ENCODE measurements at regions not wholly inside any gene's neighbourhood (a gene's known extent, or its start where the extent isn't known, plus 50 kb on each side); places are given as distances from the start of the nearest gene placed in this dataset.
"Not testable (repeated sequence)": the region's sequence is repeated elsewhere in the genome, so short reads cannot be mapped to it uniquely, and the experiment has no call there.

DNA sequence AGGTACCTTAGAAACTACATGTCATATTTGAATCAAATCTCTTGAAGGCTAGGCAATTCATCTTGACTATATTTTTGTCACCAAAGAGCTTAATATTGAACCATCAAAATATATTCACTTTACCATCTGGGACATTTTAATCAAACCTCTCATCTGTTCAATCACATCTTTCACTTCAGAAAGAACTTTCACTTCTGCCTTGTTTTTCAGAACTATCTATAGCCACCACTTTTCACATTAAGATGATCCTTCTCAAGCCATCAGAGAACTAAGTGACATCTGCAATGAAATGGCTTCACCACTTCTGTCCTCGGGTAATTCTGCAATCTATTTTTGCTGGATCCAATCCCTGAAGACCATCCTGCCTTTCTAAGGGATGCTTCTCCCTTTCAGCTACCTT, 57.8 kb downstream of the OR2B2 start:
- DNase-seq = no peak

DNA sequence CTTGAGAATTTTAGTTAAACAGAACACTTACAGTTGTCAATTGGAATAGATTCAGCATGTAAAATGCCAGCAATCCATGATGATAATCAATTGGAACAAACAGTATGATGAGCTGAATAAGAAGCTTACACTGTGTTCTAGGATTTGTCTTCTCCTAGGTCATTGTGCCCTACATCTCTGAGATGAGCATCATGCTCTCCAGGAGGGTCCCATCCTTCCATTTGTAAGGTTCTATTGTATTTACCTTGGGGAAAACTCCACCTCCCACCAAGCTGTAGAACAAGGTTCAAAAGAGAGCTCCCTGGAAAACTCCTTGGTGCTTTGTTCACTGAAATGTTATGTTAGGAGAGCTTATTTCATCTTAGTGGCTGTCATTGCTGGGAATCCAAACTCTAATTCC, 60.8 kb downstream of the OR2B2 start:
- DNase-seq = no peak

DNA sequence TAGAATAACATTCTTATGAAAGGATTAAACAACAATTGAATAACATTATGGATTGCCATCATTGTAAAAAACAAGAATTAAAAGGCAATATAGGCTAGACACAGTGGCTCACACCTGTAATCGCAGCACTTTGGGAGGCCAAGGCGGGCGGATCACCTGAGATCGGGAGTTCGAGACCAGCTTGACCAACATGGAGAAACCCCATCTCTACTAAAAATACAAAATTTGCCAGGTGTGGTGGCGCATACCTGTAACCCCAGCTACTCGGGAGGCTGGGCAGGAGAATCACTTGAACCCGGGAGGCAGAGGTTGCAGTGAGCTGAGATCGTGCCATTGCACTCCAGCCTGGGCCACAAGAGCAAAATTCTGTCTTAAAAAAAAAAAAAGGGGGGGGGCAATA, 63.2 kb downstream of the OR2B2 start:
- DNase-seq = not testable (repeated sequence)

DNA sequence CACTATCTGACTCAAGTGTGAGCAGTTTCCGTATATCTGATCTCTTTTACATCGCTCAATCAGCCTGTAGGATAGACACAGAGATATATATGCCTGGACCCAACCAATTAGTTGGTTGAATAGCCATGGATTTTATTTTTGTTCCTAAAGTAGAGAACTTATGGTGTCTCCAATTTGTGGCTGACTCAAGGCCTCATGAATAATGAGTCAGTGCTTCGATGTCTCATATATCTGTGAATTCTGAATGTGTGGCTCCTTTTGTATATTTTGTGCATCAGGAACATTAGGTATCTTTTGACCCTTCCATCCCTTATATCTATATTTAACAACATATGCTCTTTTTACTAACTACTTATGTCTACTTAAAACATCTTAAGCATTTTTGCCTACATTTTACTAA, 64.5 kb downstream of the OR2B2 start:
- no peak for DNase-seq

DNA sequence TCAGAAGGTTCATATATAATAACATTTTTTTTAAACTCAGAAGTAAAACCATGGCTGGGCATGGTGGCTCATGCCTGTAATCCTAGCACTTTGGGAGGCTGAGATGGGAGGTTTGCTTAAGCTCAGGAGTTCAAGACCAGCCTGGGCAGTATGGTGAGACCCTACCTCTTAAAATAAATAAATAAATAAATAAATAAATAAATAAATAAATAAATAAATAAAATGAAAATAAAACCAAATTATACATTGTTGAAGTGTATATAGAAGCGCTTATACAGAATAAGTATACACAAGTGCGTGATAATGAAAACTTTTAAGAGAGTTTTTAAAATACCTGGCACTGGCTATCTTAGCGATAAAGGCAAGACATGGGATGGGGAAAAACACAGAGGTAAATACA, 71.6 kb downstream of the OR2B2 start:
- DNase-seq = no peak

DNA sequence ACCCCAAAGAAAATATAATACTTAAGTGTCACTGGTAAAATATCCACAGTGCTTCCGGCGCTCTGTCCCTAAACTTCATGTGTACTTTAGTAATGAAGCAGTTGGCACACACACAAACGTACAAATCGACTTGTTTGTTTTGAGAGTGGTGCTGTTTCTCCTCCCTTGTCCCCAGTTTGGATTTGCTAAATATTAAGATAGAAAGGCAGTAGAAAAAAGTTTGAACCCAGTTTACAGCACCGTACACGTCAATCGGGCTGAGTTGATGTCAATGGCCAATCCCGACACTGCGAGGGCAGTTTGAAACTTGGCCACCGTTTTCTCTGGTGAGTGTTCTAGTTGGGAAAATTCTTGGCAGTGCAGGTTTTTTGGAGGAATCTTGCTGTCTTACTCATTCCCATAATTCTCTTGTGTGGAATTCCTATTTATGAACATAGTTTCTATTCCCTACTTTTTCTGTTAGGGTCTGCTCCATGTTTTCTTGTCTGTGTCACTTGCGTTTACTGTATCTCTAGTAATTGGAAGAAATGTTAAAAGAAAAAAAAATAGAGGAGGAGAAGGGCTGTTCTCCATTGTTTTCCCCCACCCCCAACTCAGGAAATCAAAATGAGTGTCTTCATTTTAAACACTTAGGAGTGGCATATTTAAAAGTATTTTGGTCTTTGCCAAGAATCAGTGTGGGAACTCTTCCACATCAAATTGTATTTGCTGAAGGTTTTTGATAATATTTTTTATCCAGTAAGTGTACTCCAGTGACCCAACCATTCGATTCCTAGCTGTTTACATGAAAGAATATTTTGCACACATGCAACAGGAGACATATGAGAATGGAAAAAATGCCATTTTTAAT, 72.3 kb downstream of the OR2B2 start:
- DNase-seq = peak; percentile 83 to 85

DNA sequence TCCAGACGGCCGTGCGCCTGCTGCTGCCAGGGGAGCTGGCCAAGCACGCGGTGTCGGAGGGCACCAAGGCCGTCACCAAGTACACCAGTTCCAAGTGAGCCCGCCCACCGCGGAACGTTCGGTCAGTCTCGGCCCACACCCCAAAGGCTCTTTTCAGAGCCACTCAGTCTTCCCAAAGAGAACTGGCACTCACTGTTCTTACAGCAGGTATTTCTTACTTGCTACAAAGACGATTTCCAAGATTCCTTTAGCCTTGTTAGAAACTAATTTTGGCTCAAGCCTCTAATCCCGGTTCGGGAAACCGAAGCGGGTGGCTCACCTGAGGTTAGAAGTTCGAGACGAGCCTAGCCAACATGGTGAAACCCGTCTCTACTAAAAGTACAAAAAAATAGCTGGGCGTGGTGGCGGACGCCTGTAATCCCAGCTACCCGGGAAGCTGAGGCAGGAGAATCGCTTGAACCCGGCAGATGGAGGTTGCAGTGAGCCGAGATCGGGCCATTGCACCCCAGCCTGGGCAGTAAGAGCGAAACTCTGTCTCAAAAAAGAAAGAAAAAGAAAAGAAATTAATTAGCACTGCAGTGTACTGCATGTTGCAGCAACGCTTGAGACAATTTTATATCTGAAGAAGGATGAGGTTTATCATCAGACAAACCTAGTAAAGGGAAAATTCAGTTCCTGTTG, 73.1 kb downstream of the OR2B2 start:
- DNase-seq = peak in 1 of 2 experiments; percentile 56

DNA sequence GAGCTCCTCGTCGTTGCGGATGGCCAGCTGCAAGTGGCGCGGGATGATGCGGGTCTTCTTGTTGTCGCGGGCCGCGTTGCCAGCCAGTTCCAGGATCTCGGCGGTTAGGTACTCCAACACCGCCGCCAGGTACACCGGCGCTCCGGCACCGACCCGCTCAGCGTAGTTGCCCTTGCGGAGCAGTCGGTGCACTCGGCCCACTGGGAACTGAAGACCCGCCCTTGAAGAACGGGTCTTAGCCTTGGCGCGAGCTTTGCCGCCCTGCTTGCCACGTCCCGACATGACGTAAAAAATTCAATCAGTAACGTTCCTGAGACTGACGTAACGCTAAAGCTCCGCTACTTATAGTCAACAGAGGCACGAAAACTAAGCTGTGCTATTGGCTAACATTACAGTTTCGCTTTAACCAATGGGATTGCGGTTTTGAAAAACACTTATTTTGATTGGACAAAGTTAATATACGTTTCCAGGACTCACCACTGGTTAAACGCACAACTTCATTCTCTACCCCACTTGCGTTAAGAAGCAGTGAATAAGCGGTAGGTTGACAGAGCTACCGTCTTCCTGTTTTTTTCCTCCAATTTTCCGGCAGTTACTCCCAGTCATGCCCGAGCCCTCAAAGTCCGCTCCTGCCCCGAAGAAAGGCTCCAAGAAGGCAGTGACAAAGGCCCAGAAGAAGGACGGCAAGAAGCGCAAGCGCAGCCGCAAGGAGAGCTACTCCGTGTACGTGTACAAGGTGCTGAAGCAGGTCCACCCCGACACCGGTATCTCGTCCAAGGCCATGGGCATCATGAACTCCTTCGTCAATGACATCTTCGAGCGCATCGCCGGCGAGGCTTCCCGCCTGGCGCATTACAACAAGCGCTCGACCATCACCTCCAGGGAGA, 73.9 kb downstream of the OR2B2 start:
- peak; percentile 98 to 99 for DNase-seq

DNA sequence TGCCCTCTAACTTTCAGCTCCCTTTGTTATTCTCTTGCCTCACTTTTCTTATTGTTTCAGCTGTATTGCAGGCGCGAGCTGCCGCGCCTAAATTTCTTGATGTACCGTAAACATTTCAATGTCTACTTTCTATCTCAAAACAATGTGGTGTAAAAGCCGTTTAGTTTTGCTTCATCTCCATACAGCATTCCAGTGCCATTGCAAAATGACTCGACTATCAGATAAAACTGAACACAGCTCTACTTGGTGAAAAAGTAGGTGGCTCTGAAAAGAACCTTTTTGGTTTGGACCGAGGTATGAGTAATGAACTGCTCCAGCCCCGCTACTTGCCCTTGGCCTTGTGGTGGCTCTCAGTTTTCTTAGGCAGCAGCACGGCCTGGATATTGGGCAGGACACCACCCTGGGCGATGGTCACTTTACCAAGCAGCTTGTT, 74.6 kb downstream of the OR2B2 start:
- no peak for DNase-seq

DNA sequence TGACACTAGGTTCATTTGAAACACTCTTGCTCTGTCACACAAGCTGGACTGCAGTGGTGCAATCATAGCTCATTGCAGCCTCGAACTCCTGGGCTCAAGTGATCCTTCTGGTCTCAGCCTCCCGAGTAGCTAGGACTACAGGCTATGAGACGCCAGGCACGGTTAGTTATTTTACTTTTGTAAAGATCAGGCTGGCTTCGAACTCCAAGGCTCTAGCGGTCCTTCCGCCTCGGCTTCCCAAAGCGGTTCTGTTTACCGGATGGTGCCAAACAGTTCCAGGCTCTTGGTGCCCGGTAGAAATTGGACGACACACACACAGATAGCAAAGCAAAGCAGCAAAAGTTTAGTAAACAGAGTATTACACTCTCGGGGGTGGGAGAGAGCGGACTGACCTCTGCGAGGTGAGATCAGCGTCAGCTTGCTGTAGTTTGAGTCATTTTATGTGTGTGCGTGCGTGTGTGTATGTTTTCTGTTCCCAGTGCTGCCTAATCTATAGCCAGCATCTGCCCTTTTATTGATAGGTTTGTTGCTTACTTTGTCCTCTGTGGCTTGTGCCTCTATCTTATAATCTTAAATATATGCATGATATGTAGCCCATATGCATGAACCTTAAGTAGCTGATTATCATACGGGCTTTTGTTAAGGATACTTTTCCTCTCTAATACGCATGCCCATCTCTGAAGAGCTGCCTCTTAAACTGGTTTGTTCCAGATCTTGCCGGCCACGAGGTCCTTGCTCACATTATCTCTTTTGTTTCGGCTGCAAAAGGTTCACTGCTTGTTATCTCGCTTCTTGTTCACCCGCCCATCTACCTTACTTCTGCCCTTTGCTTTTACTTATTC, 75.2 kb downstream of the OR2B2 start:
- DNase-seq = peak; percentile 60 to 74

DNA sequence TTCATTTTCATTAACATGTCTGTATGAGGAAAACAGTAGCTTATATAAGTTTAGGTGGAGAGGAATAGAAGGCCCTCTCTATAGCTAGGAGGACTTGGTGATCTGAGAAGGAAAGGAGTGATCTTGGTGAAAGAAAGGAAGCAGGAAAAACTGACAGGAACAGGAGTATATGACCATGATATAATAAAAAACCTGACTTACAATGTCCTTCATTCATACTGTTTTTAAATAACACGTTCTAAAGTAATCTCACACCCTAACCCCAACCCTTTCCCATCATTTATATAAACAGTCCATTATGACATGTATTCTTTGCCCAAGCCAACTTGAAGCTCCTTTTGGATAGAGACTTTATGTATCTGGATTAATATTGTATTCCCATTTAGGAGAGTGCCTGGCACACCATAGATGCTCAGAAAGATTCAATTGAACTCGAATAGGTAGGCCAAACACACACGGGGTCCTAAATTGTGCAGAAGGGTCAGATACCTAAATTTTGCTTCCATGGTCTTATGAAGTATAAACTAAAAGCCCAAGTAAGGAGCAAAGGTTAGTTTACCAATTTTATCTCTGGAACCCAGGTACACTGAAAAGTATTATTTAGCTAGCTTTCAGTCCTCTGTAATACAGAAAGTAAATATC, 75.9 kb downstream of the OR2B2 start:
- DNase-seq = peak in 1 of 2 experiments; percentile 35

DNA sequence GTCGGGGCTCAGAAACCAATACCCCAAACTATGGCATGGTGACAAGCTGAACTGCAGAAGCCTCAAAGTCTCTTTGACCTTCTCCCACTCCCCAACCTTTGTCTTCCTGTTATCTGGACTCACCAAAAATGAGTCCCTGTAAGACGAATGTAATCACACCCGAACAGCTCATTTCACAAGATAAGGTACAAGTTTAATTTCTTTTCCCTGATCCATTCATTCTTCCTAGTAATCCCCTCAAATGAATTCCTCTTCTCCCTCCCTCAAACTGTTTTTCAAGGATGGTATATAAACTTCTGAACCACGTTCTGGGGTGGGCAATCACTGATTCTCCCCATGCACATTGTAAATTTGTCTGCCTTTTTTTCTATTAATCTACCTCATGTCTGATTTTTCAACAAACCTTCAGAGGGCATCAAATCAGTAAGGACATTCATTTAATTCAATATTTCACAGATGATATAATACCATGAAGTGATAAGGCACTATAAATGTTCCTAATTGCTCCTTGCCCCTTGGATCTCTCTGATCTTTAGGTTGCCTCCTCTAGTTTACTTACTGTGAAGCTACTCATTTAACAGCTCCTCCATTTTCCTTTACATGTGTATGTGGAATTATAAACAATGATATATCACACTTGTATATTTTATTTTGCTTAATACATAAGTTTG, 77.2 kb downstream of the OR2B2 start:
- no peak for DNase-seq

DNA sequence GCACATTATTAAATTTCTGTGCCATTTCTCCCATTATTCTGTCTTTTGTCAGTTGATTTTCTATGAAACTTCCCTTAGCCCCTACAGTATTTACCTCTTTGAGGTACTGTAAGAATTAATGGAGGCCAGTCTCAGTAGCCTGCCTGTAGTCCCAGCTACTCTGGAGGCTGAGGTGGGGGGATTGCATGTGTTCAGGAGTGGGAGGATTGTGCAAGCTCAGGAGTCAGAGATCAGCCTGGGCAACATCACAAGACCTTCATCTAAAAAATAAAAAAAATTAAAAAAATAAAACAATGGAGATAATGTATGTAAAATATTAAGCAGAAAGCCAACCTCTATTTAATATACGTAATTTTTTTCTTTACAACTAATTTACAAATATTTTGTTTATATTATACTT, 77.8 kb downstream of the OR2B2 start:
- no peak for DNase-seq

DNA sequence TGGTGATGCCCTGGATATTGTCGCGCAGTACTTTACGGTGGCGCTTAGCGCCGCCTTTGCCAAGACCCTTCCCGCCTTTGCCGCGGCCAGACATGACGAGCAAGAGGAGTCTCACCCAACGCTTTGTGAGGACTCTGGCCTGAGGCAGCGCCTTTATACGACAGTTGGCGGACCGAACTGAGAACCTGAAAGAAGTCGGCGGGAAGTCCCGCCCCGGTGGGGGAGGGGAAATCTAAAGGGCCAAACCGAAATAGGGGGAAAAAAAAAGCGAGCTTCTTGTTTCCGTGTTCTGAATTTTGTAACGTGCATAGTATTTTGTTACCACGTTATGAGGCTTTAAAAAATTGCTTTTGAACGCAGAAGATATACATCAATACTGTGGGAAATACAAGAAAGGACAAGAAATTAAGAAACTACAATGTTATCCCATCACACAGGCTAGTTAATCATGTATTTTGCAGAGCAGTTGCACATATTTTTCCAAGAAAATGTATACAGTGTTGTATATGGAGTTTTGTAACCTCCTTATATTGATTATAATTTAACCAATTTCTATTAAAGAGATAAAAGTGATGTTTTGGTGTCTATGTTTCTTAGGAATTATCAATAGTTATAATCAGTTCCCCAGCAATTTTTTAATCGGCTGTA, 80.6 kb downstream of the OR2B2 start:
- peak; percentile 41 to 84 for DNase-seq

DNA sequence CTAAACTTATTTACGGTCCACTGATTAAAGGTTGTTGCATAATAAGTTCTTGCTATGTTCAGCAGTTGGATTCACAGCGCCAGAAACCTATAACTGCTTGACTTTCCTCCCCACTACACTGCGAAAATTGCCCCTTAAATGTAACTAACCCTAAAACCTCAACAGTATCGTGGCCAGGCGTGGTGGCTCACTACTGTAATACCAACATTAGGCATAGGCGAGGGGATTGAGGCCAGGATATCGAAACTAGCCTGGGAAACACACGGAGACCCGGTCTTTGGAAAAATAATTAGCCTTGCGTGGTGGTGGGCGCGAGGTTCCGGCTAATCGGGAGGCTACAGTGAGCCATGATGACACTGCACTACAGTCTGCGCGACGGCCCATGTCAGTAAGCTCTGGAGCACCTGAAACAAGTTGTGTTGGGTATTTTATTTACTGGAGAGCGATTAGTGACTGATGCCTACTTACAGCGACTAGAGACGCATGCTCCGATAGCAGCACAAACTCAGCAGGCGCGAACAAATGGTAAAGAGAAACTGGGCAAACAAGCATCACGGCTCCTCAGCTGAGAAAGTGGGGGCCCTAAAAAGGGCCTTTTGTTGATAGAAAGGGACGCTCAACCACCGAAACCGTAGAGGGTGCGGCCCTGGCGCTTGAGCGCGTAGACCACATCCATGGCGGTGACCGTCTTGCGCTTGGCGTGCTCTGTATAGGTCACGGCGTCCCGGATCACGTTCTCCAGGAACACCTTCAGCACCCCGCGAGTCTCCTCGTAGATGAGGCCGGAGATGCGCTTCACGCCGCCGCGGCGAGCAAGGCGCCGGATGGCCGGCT, 81.4 kb downstream of the OR2B2 start:
- DNase-seq = peak in 1 of 2 experiments; percentile 57

DNA sequence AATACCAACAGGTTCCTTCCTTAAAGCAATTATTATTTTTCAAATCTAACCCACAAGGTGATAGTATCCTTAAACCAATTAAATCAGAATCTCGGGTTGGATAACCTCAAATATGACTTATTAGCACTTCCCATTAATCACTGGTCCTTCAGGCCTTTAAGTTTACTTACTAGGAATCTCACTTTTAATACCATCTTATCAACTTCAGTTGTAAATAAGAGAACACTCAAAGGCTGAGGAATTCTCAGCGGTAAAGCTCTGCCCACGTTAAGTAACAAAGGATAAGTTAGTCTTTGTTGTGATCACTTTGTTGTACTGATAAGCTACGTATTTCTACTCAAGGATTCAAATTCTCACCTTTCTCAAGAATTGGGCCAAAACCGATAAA, 82.0 kb downstream of the OR2B2 start:
- DNase-seq = no peak

DNA sequence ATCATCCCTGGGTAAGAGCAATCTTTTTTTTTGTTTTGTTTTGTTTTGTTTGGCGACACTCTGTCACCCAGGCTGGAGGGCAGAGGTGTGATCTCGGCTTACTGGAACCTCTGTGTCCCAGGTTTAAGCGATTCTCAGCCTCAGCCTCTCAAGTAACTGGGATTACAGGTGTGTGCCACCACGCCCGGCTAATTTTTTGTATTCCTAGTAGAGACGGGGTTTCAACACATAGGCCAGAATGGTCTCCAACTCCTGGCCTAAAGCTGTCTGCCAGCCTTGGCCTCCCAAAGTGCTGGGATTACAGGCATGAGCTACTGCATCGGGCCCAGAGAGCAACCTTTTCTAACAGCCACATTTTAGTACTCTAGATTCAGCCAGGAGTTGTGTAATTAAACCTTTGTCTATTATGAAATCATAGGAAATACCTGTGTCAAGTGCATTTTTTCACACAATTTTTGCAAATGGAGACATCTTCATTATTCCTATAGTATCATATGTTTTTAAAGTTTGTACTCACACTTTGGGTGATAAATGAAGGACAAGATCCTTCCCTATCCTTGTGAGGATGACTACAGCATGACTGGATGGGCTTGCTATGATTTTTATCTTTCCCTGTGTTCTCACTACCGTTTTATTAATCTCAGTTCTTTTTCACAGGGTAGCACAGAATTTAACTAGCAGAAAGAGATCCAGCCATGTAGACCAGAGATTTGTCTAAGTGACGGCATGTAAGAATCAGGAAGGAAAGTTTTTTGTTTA, 82.6 kb downstream of the OR2B2 start:
- no peak for DNase-seq

DNA sequence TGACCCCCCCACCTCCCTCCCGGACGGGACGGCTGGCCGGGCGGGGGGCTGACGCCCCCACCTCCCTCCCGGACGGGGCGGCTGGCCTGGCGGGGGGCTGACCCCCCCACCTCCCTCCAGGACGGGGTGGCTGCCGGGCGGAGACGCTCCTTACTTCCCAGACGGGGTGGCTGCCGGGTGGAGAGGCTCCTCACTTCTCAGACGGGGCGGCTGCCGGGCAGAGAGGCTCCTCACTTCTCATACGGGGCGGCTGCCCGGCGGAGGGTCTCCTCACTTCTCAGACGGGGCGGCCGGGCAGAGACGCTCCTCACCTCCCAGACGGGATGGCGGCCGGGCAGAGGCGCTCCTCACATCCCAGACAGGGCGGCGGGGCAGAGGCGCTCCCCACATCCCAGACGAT, 84.7 kb downstream of the OR2B2 start:
- not testable (repeated sequence) for DNase-seq

DNA sequence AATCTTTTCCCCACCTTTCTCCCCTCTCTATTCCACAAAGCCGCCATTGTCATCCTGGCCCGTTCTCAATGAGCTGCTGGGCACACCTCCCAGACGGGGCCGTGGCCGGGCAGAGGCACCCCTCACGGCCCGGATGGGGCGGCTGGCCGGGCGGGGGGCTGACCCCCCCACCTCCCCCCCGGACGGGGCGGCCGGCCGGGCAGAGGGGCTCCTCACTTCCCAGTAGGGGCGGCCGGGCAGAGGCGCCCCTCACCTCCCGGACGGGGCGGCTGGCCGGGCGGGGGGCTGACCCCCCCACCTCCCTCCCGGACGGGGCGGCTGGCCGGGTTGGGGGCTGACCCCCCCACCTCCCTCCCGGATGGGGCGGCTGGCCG, 85.6 kb downstream of the OR2B2 start:
- not testable (repeated sequence) for DNase-seq

Data from NCI-H446 (cell line).